CD4-positive, alpha-beta T cell treated with Interleukin-4 for 1 hour (primary cell): ENCODE measurements at regions not wholly inside any gene's neighbourhood (a gene's known extent, or its start where the extent isn't known, plus 50 kb on each side); places are given as distances from the start of the nearest gene placed in this dataset.

Source experiments
- DNase-seq, 2 donors: peaks; one replicate each; pipeline ENCODE4 v3.0.0-alpha.2; 2020 to 2022

DNA sequence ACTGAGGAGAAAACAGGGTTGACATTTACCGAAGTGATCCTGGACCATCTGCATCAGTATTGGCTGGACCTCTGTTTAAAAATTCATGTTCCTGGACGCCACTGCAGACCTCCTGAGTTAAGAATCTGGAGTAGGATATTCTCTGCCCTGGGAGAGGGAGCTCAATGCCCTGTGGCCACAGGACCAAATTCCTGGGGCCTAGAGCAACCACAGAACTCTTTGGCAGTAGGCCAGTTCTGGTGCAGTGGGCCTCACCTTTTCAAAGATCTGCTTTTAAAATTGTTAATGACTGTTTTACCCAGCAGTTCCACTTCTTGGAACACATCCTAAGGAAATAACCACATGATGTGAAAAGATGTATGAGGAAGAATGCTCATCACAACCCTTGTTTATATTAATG lies 133.3 kb upstream of the ADPGK start:
- no peak for DNase-seq

DNA sequence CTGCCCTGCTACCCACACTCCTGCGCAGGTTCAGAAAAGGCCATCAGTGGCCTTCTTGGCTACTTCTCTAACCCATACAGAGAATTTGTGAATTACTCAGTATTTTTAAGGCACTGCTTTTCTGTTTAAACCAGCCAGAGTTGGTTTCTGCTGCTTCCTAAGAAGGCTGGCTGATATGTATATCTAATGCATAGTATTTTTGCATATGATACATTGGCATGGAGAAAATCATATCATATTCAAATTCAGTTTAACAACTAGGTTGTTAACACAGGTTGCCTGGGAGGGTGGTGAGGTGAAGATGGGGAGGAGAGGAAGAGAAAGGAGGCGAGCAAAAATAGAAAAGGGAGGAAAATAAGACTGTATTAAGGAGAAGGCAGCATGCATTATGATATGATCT lies 132.8 kb upstream of the ADPGK start:
- no peak for DNase-seq

DNA sequence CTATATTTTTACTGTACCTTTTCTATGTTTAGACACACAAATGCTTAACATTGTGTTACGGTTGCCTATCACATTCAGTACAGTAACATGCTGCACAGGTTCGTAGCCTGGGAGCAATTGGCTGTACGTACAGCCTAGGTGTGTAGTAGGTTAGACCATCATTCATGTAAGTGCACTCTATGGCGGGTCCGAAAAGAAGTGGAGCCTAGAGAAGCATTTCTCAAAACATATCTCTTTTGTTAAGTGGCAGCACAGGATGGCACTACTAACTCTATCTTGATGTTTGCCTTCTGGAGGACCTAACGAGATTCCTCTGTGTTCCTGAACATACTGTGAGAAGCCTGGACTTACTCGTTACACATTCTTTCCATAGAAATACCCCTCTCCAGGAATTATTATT lies 132.3 kb upstream of the ADPGK start:
- no peak for DNase-seq

DNA sequence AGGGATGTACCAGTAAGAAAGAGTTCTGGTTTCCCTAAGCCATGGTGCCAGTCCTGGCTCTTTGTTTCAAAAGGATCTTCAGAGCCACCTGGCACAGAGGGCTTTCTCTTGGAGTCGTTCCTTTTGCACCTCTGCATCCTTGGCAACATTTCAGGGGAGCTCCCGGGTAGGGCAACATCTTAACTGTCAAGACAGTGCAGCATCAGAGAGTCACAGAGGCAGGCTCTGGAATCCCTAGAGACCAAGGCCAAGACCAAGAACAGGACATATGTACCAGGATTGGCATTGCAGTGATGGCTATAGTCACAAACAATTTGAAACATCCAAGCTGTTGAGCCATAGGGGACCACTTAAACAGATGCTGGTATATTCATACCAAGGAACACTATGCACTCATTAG lies 129.4 kb upstream of the ADPGK start:
- no peak for DNase-seq

DNA sequence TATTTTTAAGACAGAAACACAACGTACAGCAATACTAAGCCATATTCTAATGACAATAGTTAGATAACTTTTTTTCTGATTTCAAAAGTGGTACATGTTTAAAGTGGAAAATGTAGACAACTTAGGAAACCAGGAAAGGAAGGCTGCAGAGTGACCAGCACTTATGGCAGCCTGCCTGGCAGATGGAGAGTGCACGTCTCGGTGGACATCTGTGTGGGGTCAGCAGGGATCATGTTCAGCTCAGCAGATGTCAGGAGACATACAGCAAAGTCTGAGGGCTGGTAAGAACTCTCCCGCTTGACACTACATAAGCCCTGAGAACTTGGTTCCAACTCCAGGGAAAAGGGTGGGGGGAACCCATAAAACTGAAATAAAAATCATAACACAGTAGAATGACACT lies 128.6 kb upstream of the ADPGK start:
- DNase-seq, result no peak

DNA sequence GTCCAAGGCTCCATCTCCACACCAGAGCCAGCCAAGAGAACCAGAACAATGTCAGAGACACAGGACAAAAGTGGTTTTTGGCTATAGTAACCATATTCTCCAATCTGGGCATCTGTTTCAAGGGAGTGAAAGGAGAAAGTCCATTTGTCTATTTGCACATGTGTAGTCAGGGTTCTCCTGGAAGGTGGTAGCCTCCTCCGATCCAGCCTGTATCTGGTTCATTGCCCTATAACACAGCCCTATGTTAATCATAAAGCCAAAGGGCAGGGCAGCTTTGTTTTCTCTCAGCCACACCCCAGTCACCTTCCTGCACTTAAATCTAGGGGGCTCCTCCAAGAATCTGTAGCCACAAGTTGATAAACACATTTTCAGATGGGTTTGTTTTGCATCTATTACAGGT lies 128.1 kb upstream of the ADPGK start:
- no peak for DNase-seq

DNA sequence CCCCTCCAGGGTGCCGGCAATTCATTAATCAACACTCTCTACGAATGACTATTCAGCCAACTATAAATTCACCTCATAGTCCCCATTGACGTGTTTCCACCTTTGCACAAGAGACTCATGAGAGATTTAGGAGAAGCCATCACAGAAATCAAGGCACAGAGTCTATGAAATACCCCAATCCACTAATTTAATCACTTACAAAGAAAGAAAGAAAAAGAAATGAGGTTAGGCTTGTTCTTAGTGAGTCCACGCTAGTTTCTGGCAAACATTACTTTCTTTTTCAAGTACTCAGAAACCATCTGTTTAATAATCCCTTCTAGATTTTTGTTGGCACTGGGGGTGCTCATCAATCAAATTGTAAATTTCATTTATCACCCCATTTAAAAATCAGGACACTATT lies 125.2 kb upstream of the ADPGK start:
- DNase-seq, result no peak

DNA sequence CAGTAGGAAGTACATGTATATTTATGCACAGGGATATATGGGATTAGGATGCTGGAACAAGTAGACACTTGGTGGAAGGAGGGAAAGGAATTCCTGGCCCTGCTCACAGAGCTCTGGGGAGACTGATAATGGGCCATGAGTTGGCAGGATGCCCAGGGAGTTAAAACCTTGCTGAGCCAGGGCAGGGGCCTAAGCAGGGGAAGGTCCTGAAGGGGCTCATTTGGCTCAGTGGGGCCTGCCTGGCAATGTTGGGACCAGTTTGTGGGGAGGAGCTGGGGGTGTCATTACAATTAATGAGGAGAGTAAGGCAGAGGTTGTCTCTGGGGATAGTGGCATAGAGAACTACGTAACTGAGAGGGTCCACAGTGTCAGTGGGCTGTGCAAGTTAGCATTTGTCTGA lies 124.2 kb upstream of the ADPGK start:
- DNase-seq, result no peak

DNA sequence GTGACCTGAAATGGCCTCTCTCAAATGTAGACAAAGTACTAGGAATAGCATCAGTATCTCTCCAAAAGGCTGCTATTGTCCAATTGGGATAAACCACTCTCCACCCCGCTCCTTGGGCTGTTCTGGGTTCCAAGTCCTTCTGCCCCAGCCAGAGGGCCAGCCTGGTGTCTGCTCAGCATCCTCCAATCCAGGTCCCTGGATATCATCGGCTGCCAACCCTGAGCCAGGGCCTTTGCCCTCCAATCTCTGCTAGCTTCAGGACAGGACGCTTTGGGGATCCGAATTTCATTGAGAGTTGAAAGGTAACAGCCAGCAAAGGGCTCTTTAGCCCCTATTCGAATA lies 119.3 kb upstream of the ADPGK start:
- DNase-seq, result no peak

DNA sequence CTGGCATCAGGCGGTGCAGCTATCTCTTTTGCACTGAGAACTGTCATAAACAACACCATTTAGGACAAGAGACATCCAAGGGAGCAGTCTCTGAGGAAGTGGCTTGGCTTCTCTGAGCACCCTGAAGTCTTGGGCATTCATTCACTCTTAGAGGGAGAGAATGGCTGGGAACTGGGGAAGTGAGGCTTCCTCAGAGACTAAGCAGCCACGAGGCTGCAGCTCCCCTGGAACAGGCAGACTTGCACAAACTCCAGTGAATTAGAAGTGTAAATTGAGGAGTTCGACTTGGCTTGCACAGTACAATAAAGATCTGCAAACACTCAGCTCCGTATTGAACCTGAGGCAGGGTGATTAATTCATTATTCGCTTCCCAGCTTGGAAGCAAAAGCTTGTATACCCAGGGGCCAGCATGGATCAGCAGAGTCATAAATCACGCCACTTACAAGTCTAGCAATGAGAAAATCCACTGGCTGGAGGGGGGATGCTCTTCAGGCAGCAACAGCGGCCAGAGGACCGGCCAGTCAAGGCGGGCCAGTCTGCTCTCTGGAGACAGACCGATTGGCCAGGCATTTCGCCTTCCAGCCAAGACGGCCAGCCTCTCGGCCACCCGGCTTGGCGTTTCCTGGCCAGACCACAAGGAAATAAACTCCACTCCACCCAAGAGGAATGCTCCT lies 118.8 kb upstream of the ADPGK start:
- DNase-seq, result no peak

DNA sequence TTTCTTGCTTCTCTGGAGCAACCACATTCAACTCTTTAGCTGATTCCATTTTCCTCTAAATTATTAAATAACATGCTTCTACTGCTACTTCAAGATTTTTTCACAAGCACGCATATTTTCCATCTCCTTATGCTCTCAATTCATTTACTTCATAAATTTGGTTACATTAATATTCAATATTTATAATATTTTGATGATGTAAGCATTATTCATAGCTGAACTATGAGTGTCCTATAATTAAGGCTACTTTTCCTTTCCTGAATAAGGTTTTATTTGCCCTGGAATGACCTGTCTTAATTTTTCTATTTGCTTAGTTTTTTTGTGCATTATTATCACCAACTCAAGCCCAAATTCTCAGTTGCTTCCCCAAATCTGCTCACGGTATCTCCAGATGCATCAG lies 109.4 kb upstream of the ADPGK start:
- no peak for DNase-seq

DNA sequence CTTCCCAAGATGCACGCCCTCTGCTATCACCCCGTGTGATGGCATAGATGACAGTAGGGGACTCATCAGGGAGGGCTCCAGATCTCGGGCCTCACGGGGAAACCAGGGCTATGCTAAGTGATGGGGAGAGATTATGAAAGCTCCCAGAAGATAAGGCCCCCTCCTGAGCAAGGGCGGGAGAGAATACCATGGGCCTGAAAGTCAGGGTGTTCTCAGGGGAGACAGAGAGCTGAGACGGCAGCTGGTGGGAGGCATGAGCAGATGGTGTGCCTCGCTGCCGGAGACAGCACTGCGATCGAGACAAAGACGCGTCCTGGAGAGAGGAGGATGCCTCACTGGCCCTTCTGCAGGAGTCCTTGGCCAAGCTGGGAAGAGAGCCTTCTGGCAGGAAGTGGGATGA lies 106.5 kb upstream of the ADPGK start:
- DNase-seq, result no peak

DNA sequence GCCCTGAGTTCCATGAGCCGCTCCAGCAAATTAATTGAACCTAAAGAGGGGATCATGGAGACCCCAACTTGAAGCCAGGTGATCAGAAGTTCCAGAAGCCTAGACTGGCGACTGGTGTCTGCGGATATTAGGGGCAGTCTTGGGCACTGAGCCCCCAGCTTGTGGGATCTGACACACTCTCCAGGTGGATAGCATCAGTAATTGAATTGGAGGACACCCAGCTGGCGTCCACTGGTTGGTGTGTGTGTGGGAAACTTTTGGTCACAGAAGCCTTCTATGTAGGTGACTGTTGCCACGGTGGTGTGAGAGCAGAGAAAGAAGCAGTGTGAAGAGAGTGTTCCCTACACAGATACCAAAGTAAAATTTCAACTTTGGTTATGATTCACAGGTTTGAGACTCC lies 106.0 kb upstream of the ADPGK start:
- DNase-seq, result no peak

DNA sequence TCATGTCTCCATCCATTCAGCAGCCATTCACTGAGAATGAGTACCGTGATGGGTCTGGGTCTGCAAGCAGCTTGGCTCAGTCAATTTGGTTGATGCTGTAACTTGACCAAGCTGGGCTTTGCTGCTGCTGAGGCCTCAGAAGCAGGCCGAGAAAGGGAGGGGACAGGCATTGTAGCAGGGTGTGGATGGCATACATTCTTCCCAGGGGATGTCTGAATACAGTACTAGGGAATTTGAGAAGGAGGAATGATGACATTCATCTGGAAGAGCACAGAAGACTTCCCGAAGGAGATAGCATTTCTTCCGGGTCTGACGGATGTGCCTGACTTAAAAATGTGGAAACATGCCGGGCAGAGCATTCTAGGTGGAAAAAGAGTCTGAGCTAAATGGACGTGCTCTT lies 105.3 kb upstream of the ADPGK start:
- DNase-seq, result no peak

DNA sequence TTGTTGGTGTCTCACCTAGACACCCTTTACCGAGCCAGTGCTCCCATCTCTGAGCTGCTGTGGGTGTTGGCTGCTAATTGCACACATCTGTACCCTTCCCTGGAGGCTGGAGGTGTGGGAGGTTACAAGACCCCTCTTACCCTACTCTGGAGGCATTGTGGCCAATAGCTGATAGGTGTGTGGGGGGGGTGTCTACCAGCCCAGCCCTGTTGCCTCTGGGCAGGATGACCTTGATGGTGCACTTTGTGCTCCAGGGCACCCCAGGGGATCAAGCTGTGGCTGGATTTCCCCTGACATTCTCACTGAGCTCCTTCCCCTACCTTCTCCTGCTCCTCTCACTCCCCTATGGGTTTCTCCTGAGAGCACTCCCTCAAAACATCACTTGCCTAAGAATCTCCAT lies 104.7 kb upstream of the ADPGK start:
- DNase-seq, result no peak

DNA sequence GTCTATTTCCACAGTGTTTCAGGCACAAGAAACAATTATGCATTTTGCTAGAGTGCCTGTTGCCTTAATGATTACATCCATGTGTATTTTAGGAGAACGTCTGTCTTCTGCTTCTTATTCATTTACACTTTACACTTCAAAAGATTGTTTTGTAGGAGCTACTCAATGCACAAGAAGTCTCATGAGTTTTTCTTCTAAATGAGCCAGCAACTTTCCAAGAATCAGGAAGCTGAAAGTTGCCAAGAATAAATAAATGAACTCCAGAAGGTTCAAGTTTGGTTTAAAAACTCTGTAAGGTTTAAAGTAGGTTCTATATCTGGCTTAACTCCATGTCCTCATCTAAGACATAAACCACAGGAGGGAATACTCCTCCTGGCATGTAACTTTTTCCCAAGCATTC lies 103.8 kb upstream of the ADPGK start:
- no peak for DNase-seq

DNA sequence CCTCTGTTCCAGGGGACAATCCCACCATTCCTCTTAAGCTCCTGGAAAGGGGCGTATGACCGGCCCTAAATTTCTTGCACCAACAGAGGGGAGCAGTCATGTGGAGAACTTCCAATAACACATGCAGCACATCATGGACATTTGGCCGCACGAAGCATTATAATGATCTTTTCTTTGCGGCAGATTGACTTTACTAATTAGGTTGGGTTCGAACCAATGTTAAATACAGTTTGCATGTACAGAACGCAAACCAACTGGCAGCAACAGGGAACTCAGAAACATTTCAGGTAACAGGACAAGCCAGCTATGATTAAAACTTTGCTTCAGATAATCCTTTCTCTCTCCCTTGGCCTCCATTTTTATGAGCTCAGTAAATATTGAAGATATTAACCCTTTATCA lies 100.8 kb upstream of the ADPGK start:
- no peak for DNase-seq

DNA sequence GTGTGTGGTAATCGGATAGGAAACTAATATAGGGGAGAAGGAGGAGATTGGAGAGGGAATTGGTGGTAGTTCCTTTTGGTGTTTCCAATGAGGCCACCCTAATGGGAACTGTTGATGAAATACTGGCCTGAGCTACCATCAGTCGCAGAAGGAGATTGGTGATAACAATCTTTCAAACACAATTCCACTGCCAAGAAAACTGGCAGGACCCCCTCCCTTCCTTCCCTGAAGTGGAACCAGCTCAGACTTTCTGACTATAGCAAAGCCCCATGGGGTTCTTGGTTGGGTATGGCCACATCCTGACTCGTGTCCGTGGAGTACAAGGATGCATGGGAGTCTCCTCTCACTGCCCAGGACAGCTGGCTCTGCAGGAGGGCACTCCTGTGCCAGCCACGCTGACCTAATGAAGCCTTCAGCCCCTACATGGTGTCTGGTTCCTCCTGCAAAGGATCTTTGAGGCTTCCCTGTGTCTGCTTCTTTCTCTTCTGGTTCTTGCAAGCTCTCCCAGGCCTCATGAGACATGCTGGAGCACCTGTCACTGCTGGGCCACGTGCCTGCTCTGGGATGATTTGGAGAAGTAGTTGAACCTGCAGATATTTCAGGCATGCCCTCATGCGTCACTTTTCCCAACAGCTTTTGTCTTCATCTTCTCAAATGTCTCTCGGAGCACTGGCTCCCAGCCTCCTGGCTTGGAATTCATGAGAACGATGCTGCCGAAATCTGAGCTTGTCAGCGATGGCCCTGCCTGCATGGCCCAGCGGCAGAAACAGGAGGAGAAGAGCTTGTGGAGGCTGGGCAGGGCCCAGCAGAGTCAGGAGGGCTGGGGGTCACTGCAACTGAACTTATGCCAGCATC lies 90.0 kb upstream of the ADPGK start:
- no peak for DNase-seq

DNA sequence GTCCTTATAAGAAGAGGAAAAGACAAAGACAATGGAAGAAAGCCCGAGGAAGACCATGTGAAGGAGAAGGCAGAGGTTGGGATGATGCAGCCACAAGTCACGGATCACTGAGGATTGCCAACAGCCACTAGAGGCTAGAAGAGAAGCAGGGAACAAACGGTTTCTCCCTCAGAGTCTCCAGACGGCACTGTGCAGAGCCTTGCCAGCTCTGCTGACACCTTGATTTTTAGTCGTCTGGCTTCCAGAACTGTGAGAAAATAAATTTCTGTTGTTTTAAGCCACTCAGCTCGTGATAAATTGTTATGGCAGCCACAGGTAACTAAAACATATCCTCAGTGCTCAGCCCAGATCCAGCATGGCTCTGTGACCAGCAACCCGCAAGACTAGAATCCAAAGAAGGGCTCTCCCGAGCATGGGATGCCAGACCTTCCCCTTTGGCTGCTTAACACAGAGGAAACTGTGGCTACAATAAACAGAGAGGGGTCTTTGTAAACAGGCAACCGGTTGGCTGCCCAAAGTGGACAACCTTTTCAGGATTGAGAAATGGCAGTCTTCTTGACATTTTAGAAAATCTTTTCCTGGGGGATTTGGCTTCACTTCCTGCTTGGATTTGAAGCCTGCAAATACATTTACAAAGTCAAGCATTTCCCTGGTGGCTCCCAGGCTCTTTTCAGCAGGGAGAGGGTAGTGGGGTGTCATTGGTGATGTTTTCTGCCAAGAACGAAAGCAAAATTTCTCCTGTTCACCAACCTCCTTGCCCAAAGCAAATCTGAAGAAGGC lies 88.7 kb upstream of the ADPGK start:
- no peak for DNase-seq

DNA sequence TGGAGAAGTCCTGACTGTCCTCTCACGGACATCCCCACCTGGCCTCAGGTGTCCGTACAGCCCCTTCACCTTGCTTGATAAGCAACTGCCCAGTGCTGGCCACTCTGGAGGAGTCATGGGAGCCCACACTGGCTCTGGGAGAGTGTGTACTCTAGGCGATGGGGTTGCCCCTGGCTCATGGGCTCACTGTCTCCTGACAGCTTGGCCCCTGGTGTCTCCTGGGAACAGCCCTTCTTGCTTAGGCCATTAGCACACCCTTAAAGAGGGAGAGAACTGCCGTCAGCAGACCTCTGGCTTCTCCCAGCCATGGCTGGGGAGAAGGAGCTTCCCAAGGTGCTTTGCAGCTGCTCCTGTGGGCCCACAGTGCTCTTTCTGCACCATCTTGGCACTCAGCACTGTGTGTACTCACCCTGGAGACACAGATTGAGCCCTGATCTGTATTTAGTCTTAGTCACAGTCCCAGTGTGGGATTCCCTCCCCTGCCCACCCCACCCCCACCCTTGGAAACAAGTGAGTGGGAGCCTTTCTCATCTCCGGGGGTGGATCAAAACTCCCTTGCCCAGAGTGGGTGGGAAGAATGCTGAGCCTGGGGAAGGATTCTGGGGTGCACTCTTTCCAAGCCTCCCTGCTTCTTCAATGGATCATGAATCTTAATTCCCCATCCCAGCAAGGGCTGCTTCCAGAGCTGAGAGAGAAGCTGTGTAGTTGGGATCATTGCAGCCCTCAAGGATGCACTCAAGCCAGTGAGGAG lies 83.5 kb upstream of the ADPGK start:
- no peak for DNase-seq

DNA sequence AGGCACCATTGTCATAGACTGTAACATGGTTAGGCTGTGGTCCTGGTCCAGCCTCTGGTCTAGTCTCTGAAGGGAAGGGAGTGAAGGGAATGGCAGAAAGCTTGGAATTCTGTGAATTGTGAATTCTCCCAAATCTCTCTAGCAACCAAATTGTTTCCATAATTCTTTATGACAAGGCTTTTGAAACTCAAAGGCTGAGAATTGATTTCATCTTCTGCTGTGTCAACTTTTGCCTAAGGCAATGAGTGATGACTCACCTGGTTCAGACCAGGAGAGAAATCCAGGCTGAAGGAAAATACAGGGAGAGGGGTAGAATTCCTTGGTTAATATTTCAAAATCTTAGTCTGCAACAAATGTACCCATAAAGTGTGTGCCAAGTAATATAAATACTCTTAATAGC lies 82.6 kb upstream of the ADPGK start:
- DNase-seq, result no peak

DNA sequence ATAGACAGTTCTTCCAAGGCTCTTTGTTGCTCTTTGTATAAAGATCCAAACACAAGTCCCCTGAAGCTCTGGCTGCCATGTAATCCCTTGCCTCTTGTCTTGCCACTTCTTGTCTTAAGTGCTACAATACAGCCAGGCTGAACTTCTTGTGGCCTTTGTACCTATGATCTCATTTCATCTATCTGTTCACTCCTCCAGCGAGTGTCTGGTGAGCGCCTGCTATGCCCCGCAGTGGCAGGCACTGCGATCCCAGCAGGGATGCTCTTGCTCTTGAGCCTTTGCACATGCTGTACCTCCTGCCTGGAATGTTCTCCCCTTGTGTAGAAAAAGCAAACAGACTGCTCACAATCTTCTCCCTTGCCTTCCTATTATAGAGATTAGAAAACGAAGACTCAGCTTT lies 81.9 kb upstream of the ADPGK start:
- no peak for DNase-seq

DNA sequence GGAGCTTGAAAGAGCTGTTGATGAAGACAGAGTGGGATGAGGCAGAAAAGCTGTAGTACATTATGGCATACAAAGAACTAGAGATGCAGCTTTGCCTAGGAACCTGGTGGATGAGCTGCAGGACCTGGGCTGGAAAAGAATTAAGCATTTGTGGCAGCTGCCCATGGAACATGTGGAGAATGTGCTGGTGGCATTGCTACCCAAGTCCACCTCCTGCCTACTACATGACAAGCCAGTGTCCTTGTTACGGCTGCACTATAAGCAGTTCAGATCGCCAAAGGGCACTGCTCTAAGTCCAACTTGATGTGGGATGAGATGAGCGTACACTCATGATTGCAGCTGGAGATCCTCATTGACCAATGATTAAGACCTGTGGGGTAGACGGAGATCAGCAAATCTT lies 81.1 kb upstream of the ADPGK start:
- DNase-seq, result no peak
